Activated T-helper 1 cell treated with anti-CD3 and anti-CD28 coated beads, Interleukin-12 subunit alpha, Interleukin-12 subunit beta, Interleukin-2, Interleukin-4 antibody, amounts not matched to agents 30 ng/mL and 10 ng/mL and 1 ng/mL, durations not matched to agents 14 hours and 24 hours and 36 hours (primary cell): ENCODE measurements at regions not wholly inside any gene's neighbourhood (a gene's known extent, or its start where the extent isn't known, plus 50 kb on each side); places are given as distances from the start of the nearest gene placed in this dataset.

ENCODE experiments used
- DNase-seq: peaks from one replicate; pipeline ENCODE4 v3.0.0; 2021; ENCODE audit warnings: low spot score
- H3K27ac Mint-ChIP-seq: one replicate; pipeline ENCODE4 v1.8.0; 2021; ENCODE audit warnings: mild to moderate bottlenecking, mixed read lengths
- H3K27me3 Mint-ChIP-seq: one replicate; pipeline ENCODE4 v1.8.0; 2022; ENCODE audit warnings: mild to moderate bottlenecking, moderate library complexity, mixed read lengths; ENCODE audit not compliant: insufficient read depth
- H3K36me3 Mint-ChIP-seq: one replicate; pipeline ENCODE4 v1.8.0; 2021; ENCODE audit warnings: low read depth, mixed read lengths
- H3K4me1 Mint-ChIP-seq: one replicate; pipeline ENCODE4 v1.8.0; 2021; ENCODE audit warnings: low read depth, mixed read lengths
- H3K4me3 Mint-ChIP-seq: one replicate; pipeline ENCODE4 v1.8.0; 2021; ENCODE audit warnings: mild to moderate bottlenecking, moderate library complexity, mixed read lengths
- H3K9me3 Mint-ChIP-seq: one replicate; pipeline ENCODE4 v1.8.0; 2021; ENCODE audit warnings: mixed read lengths
- intact Hi-C: fragments of 100-400 bp; cut with micrococcal nuclease; formaldehyde crosslinking; loops from one replicate; pipeline ENCODE4 v1.15.1; 2024

GRCh38 chrX:125953814-125954213 is 212.3 kb downstream of the DCAF12L2 start:
- Mint-ChIP-seq H3K4me1 (no peaks in the 10 kb centered on the region), H3K27ac (no peak overlapping the region), H3K4me3 (no peak overlapping the region), H3K9me3 (no peaks in the 10 kb centered on the region), H3K36me3 (no peaks in the 10 kb centered on the region), H3K27me3 (no peaks in the 10 kb centered on the region)
- intact Hi-C loops = no loop called here
- no peak for DNase-seq

GRCh38 chrX:125954236-125954635 is 211.9 kb downstream of the DCAF12L2 start:
- H3K9me3 Mint-ChIP-seq = no peaks in the 10 kb centered on the region
- no peak for DNase-seq
- H3K4me3 Mint-ChIP-seq = no peak overlapping the region
- no peaks in the 10 kb centered on the region for H3K27me3 Mint-ChIP-seq
- intact Hi-C loops = no loop called here
- H3K36me3 Mint-ChIP-seq = no peaks in the 10 kb centered on the region
- H3K27ac Mint-ChIP-seq = no peak overlapping the region
- no peaks in the 10 kb centered on the region for H3K4me1 Mint-ChIP-seq

GRCh38 chrX:125977851-125978250 is 188.2 kb downstream of the DCAF12L2 start:
- Mint-ChIP-seq H3K9me3 (no peaks in the 10 kb centered on the region), H3K4me3 (no peak overlapping the region), H3K27me3 (no peaks in the 10 kb centered on the region), H3K27ac (no peak overlapping the region), H3K4me1 (no peaks in the 10 kb centered on the region), H3K36me3 (no peaks in the 10 kb centered on the region)
- DNase-seq = no peak
- intact Hi-C loops = no loop called here

- Mint-ChIP-seq H3K4me3 (no peak overlapping the region), H3K27me3 (no peaks in the 10 kb centered on the region), H3K27ac (no peak overlapping the region), H3K36me3 (no peaks in the 10 kb centered on the region), H3K9me3 (no peaks in the 10 kb centered on the region), H3K4me1 (no peaks in the 10 kb centered on the region)
- intact Hi-C loops = no loop called here
- no peak for DNase-seq
Measured at GRCh38 chrX:125998432-125998831, 167.7 kb downstream of the DCAF12L2 start.

- Mint-ChIP-seq H3K27me3 (no peaks in the 10 kb centered on the region), H3K36me3 (no peaks in the 10 kb centered on the region), H3K9me3 (no peaks in the 10 kb centered on the region), H3K4me1 (no peaks in the 10 kb centered on the region), H3K4me3 (no peak overlapping the region), H3K27ac (no peak overlapping the region)
- intact Hi-C loops = no loop called here
- DNase-seq = no peak
Measured at GRCh38 chrX:126027229-126027628, 138.9 kb downstream of the DCAF12L2 start.

- Mint-ChIP-seq H3K4me3 (no peak overlapping the region), H3K4me1 (no peaks in the 10 kb centered on the region), H3K36me3 (no peaks in the 10 kb centered on the region), H3K9me3 (no peaks in the 10 kb centered on the region), H3K27me3 (no peaks in the 10 kb centered on the region), H3K27ac (no peak overlapping the region)
- DNase-seq = no peak
- intact Hi-C loops = no loop called here
Measured at GRCh38 chrX:126030021-126030420, 136.1 kb downstream of the DCAF12L2 start.

GRCh38 chrX:126063984-126064383 is 102.1 kb downstream of the DCAF12L2 start:
- H3K36me3 Mint-ChIP-seq = no peaks in the 10 kb centered on the region
- H3K9me3 Mint-ChIP-seq = peaks cover 3% of the 10 kb centered on the region
- H3K4me3 Mint-ChIP-seq = no peak overlapping the region
- H3K4me1 Mint-ChIP-seq = no peaks in the 10 kb centered on the region
- intact Hi-C loops = no loop called here
- no peaks in the 10 kb centered on the region for H3K27me3 Mint-ChIP-seq
- H3K27ac Mint-ChIP-seq = no peak overlapping the region
- DNase-seq = no peak

GRCh38 chrX:126064901-126065541 is 101.1 kb downstream of the DCAF12L2 start:
- Mint-ChIP-seq H3K36me3 (no peaks in the 10 kb centered on the region), H3K4me3 (no peak overlapping the region), H3K9me3 (peaks cover 3% of the 10 kb centered on the region), H3K27me3 (no peaks in the 10 kb centered on the region), H3K27ac (no peak overlapping the region), H3K4me1 (no peaks in the 10 kb centered on the region)
- intact Hi-C loops = no loop called here
- no peak for DNase-seq

- H3K36me3 Mint-ChIP-seq = no peaks in the 10 kb centered on the region
- DNase-seq = no peak
- peaks cover 3% of the 10 kb centered on the region for H3K9me3 Mint-ChIP-seq
- H3K27me3 Mint-ChIP-seq = no peaks in the 10 kb centered on the region
- no peak overlapping the region for H3K27ac Mint-ChIP-seq
- no peaks in the 10 kb centered on the region for H3K4me1 Mint-ChIP-seq
- no peak overlapping the region for H3K4me3 Mint-ChIP-seq
- intact Hi-C loops = no loop called here
Measured at GRCh38 chrX:126065901-126066660, 100.0 kb downstream of the DCAF12L2 start.
